HepG2 (cell line): ENCODE measurements at regions not wholly inside any gene's neighbourhood (a gene's known extent, or its start where the extent isn't known, plus 50 kb on each side); places are given as distances from the start of the nearest gene placed in this dataset.
A peak's percentile ranks its signal among the peaks of the same experiment; 100 is the strongest.

Source experiments
- ATAC-seq: fragments of 200-7000 bp; cut with Tn5 transposase; 3 replicates; pipeline ENCODE4 v1.9.1; 2020; ENCODE audit warnings: mild to moderate bottlenecking, moderate library complexity
- BruUV-seq: library from RNA; stranded (reverse); fragments of 400-500 nt; replicated peaks from 2 replicates; lab custom pipeline; 2021; lab: Mats Ljungman, UMichigan
- CTCF ChIA-PET: fragments of 300-600 bp; formaldehyde crosslinking; extraction: SDS; loops from one replicate; lab custom pipeline; 2021; ENCODE audit warnings: low total read pairs, inconsistent platforms, low intra/inter-chr PET ratio; lab: Yijun Ruan, JAX
- POLR2A ChIA-PET: fragments of 350-600 bp; sonication (Branson Sonifier 250); formaldehyde crosslinking; loops from one replicate; lab custom pipeline; 2020; ENCODE audit warnings: antibody characterized with exemption, inconsistent platforms; lab: Yijun Ruan, JAX
- DNase-seq: peaks from one replicate; pipeline ENCODE4 v3.0.0-alpha.2; 2015; ENCODE audit warnings: low spot score
- FAIRE-seq: peaks from 3 replicates; lab custom pipeline; 2011; peaks lifted over from hg19 to GRCh38; lab: Jason Lieb, UNC
- H2AFZ ChIP-seq: one replicate; pipeline ENCODE4 v1.6.1; 2011; ENCODE audit warnings: low read length, inconsistent platforms
- H3K27ac ChIP-seq: fragments of 300-600 bp; 3 replicates; pipeline ENCODE4 v1.8.0; 2011; ENCODE audit warnings: mixed run types, mild to moderate bottlenecking, mixed read lengths, low read length, inconsistent platforms; ENCODE audit not compliant: insufficient read depth; ENCODE audit errors: extremely low read length
- H3K27me3 ChIP-seq, 2 experiments: fragments of 200-600 bp in 1 of 2; 2 replicates in 1 of 2; 3 replicates in 1 of 2; pipeline versions ENCODE4 v1.6.0 to v1.8.0; 2011; ENCODE audit warnings: low read length in 2 of 2, mild to moderate bottlenecking in 2 of 2, moderate library complexity in 2 of 2, inconsistent platforms in 1 of 2; ENCODE audit not compliant: insufficient read depth in 2 of 2, control insufficient read depth in 1 of 2
- H3K36me3 ChIP-seq, 2 experiments: fragments of 200-600 bp in 1 of 2; replicated peaks in 1 of 2; 2 replicates in 1 of 2; 3 replicates in 1 of 2; pipeline versions ENCODE4 v1.5.1 to v1.8.0; 2011; ENCODE audit warnings: low read length in 2 of 2, inconsistent platforms in 1 of 2; ENCODE audit not compliant: insufficient read depth in 2 of 2, control insufficient read depth in 1 of 2
- H3K4me1 ChIP-seq: 2 replicates; pipeline ENCODE4 v1.5.1; 2012; ENCODE audit warnings: low read length, inconsistent platforms; ENCODE audit not compliant: insufficient read depth
- H3K4me2 ChIP-seq: 2 replicates; pipeline ENCODE4 v1.6.0; 2011; ENCODE audit warnings: low read depth, low read length, inconsistent platforms
- H3K4me3 ChIP-seq, 3 experiments: fragments of 200-600 bp in 1 of 3; sonication (generic), shearing (Covaris generic) in 1 of 3; replicated peaks in 1 of 3; 2 replicates each; pipeline ENCODE4 v1.5.1; 2011 to 2016; ENCODE audit warnings: low read length in 3 of 3, inconsistent platforms in 2 of 3, low read depth in 2 of 3, mild to moderate bottlenecking in 2 of 3, control low read depth in 1 of 3, mixed read lengths in 1 of 3; ENCODE audit not compliant: insufficient read depth in 1 of 3
- H3K79me2 ChIP-seq: one replicate; pipeline ENCODE4 v1.6.1; 2011; ENCODE audit warnings: low read length, inconsistent platforms; ENCODE audit not compliant: insufficient read depth
- H3K9ac ChIP-seq: 2 replicates; pipeline ENCODE4 v1.6.0; 2011; ENCODE audit warnings: mild to moderate bottlenecking, low read depth, low read length, inconsistent platforms; ENCODE audit not compliant: insufficient read depth
- H3K9me3 ChIP-seq: 2 replicates; pipeline ENCODE4 v1.5.1; 2012; ENCODE audit warnings: mild to moderate bottlenecking, low read length
- H4K20me1 ChIP-seq: 2 replicates; pipeline ENCODE4 v1.6.0; 2011; ENCODE audit warnings: inconsistent platforms, mild to moderate bottlenecking, low read length, moderate library complexity; ENCODE audit not compliant: insufficient read depth
- KAT7 ChIP-seq: IDR thresholded peaks from 2 replicates; pipeline ENCODE4 v1.6.1; 2018; ENCODE audit warnings: borderline replicate concordance, missing compliant biosample characterization
- MAX ChIP-seq: IDR thresholded peaks from 2 replicates; pipeline ENCODE4 v1.6.1; 2012; ENCODE audit warnings: inconsistent platforms
- ZNF547 ChIP-seq: sonication (generic); formaldehyde crosslinking; IDR thresholded peaks from 2 replicates; pipeline ENCODE4 v1.5.1; 2020; ENCODE audit warnings: mild to moderate bottlenecking, missing genetic modification reagents
- ZNF646 ChIP-seq: sonication (generic); formaldehyde crosslinking; IDR thresholded peaks from 2 replicates; pipeline ENCODE4 v1.9.0; 2021; ENCODE audit warnings: mild to moderate bottlenecking, missing genetic modification reagents
- ZNF781 ChIP-seq: sonication (generic); formaldehyde crosslinking; IDR thresholded peaks from 2 replicates; pipeline ENCODE4 v1.5.1; 2020; ENCODE audit warnings: borderline replicate concordance, mild to moderate bottlenecking, missing genetic modification reagents; ENCODE audit errors: not compliant biosample characterization
- WGBS: methylation state at CpG from one replicate; pipeline ENCODE4 v1.1.6; 2017; ENCODE audit warnings: low lambda C conversion rate; 5-methylcytosine and 5-hydroxymethylcytosine counted together
- in situ Hi-C: cut with HindIII; loops from 2 replicates; pipeline ENCODE4 v1.10.0; 2017; ENCODE audit warnings: low pct_unique_long_range_greater_than_20kb; ENCODE audit not compliant: extremely low pct_ligation_motif_present
- intact Hi-C: fragments of 100-400 bp; cut with micrococcal nuclease; formaldehyde crosslinking; loops from one replicate; pipeline ENCODE4 v1.10.0; 2022; ENCODE audit not compliant: unreplicated experiment

GRCh38 chr6:168922436-168922835, 331.2 kb downstream of the THBS2 start (continued):
- no peak for TF ChIP-seq MAX

GRCh38 chr6:168920289-168920688, 333.4 kb downstream of the THBS2 start:
- Histone ChIP-seq H3K36me3 (no peaks in the 10 kb centered on the region), H3K9me3 (no peaks in the 10 kb centered on the region), H3K4me2 (no peak overlapping the region), H3K27ac (no peak overlapping the region), H3K27me3 (peaks cover 0 to 12% of the 10 kb centered on the region in 2 experiments; a peak in 2 of 5 replicates), H3K79me2 (no peaks in the 10 kb centered on the region), H2AFZ (no peak overlapping the region), H3K4me1 (peaks cover 6% of the 10 kb centered on the region; the same call in 1 of the 2 replicates), H3K4me3 (no peak overlapping the region), H4K20me1 (no peaks in the 10 kb centered on the region), H3K9ac (no peak overlapping the region)
- ChIA-PET CTCF (no interaction called here), POLR2A (no interaction called here)
- in situ Hi-C loops (no loop called here), intact Hi-C loops (no loop called here)
- ATAC-seq (peak; percentile 41; the same call in 1 of the 3 replicates), FAIRE-seq (no peak), DNase-seq (no peak)
- 7% methylated on average over 8 of the region's 8 CpGs for WGBS
- BruUV-seq = no TSS peak
- no peak for TF ChIP-seq ZNF781 (CRISPR knock-in tag)

- FAIRE-seq = no peak
- CTCF ChIA-PET = no interaction called here
- TF ChIP-seq KAT7 (CRISPR knock-in tag) (no peak), ZNF646 (CRISPR knock-in tag) (no peak), ZNF547 (CRISPR knock-in tag) (no peak)
Measured at GRCh38 chr6:168919470-168920179, 334.0 kb downstream of the THBS2 start.

More at GRCh38 chr6:168919470-168920179, 334.0 kb downstream of the THBS2 start:
- WGBS = 50% methylated on average over 13 of the region's 13 CpGs
- BruUV-seq = no TSS peak
- Histone ChIP-seq H4K20me1 (no peaks in the 10 kb centered on the region), H3K27me3 (peaks cover 0 to 12% of the 10 kb centered on the region in 2 experiments; a peak in 2 of 5 replicates), H3K36me3 (no peaks in the 10 kb centered on the region), H3K27ac (no peak overlapping the region), H3K4me2 (no peak overlapping the region), H2AFZ (no peak overlapping the region), H3K9ac (no peak overlapping the region), H3K4me1 (peaks cover 8% of the 10 kb centered on the region; the same call in 1 of the 2 replicates), H3K4me3 (no peak overlapping the region), H3K9me3 (no peaks in the 10 kb centered on the region), H3K79me2 (no peaks in the 10 kb centered on the region)
- intact Hi-C loops = no loop called here
- in situ Hi-C loops = no loop called here
- POLR2A ChIA-PET = no interaction called here
- ATAC-seq (no peak), DNase-seq (no peak)
